Amniotic stem cell (primary cell): ENCODE measurements at regions not wholly inside any gene's neighbourhood (a gene's known extent, or its start where the extent isn't known, plus 50 kb on each side); places are given as distances from the start of the nearest gene placed in this dataset.
"Not testable (repeated sequence)": the region's sequence is repeated elsewhere in the genome, so short reads cannot be mapped to it uniquely, and the experiment has no call there.

Experiments
- DNase-seq: peaks from one replicate; lab custom pipeline; 2025; lab: John Stamatoyannopoulos, UW

GRCh38 chr15:47124430-47125102, 592.7 kb upstream of the SEMA6D start:
- no peak for DNase-seq

- no peak for DNase-seq
Measured at GRCh38 chr15:47129033-47129432, 588.3 kb upstream of the SEMA6D start.

GRCh38 chr15:47131450-47131849, 585.9 kb upstream of the SEMA6D start:
- not testable (repeated sequence) for DNase-seq

GRCh38 chr15:47135267-47135666, 582.0 kb upstream of the SEMA6D start:
- no peak for DNase-seq

GRCh38 chr15:47136236-47136635, 581.1 kb upstream of the SEMA6D start:
- DNase-seq, result no peak

- DNase-seq, result no peak
Measured at GRCh38 chr15:47139965-47140364, 577.3 kb upstream of the SEMA6D start.

GRCh38 chr15:47157827-47158226, 559.5 kb upstream of the SEMA6D start:
- DNase-seq, result no peak

- no peak for DNase-seq
Measured at GRCh38 chr15:47158573-47158972, 558.7 kb upstream of the SEMA6D start.

GRCh38 chr15:47177177-47177576, 540.1 kb upstream of the SEMA6D start:
- no peak for DNase-seq

- DNase-seq, result no peak
Measured at GRCh38 chr15:47179988-47180387, 537.3 kb upstream of the SEMA6D start.

GRCh38 chr15:47182818-47183217, 534.5 kb upstream of the SEMA6D start:
- DNase-seq, result no peak

GRCh38 chr15:47184003-47184907, 533.0 kb upstream of the SEMA6D start:
- DNase-seq, result no peak

- DNase-seq, result no peak
Measured at GRCh38 chr15:47184908-47185801, 532.1 kb upstream of the SEMA6D start.

GRCh38 chr15:47186075-47186474, 531.2 kb upstream of the SEMA6D start:
- DNase-seq, result no peak

GRCh38 chr15:47188758-47189507, 528.4 kb upstream of the SEMA6D start:
- DNase-seq, result no peak

GRCh38 chr15:47194718-47195117, 522.6 kb upstream of the SEMA6D start:
- no peak for DNase-seq

GRCh38 chr15:47196048-47196447, 521.3 kb upstream of the SEMA6D start:
- DNase-seq, result peak; percentile 85

GRCh38 chr15:47203993-47204392, 513.3 kb upstream of the SEMA6D start:
- DNase-seq, result no peak

GRCh38 chr15:47206358-47206978, 510.8 kb upstream of the SEMA6D start:
- DNase-seq, result no peak

GRCh38 chr15:47209591-47209990, 507.7 kb upstream of the SEMA6D start:
- DNase-seq, result no peak
